MM.1S (cell line): ENCODE measurements at regions not wholly inside any gene's neighbourhood (a gene's known extent, or its start where the extent isn't known, plus 50 kb on each side); places are given as distances from the start of the nearest gene placed in this dataset.
"Not testable (repeated sequence)": the region's sequence is repeated elsewhere in the genome, so short reads cannot be mapped to it uniquely, and the experiment has no call there.

Experiments
- DNase-seq: peaks from one replicate; pipeline ENCODE4 v3.0.0-alpha.2; 2015
- H2AFZ ChIP-seq: fragments of 300-600 bp; sonication (generic); 2 replicates; pipeline ENCODE4 v1.6.0; 2016; ENCODE audit warnings: antibody characterized with exemption, low read length
- H3F3A ChIP-seq: fragments of 300-600 bp; sonication (generic); 2 replicates; pipeline ENCODE4 v1.6.1; 2016; ENCODE audit warnings: mild to moderate bottlenecking, antibody characterized with exemption, low read length, moderate library complexity, mixed read lengths; ENCODE audit not compliant: insufficient read depth
- H3K27ac ChIP-seq: fragments of 300-600 bp; sonication (generic); 2 replicates; pipeline ENCODE4 v1.5.1; 2016; ENCODE audit warnings: mild to moderate bottlenecking, low read length
- H3K27me3 ChIP-seq: fragments of 300-600 bp; sonication (generic); replicated peaks from 2 replicates; pipeline ENCODE4 v1.6.0; 2016; ENCODE audit warnings: low read length; ENCODE audit not compliant: insufficient read depth
- H3K36me3 ChIP-seq: fragments of 300-600 bp; sonication (generic); replicated peaks from 2 replicates; pipeline ENCODE4 v1.6.1; 2016; ENCODE audit warnings: mild to moderate bottlenecking, low read length, mixed read lengths; ENCODE audit not compliant: insufficient read depth
- H3K4me1 ChIP-seq: fragments of 300-600 bp; sonication (generic); 2 replicates; pipeline ENCODE4 v1.6.1; 2016; ENCODE audit warnings: low read length, mixed read lengths
- H3K4me2 ChIP-seq: fragments of 300-600 bp; sonication (generic); 2 replicates; pipeline ENCODE4 v1.6.0; 2016; ENCODE audit warnings: low read depth, low read length
- H3K4me3 ChIP-seq: fragments of 300-600 bp; sonication (generic); 2 replicates; pipeline ENCODE4 v1.5.1; 2016; ENCODE audit warnings: low read length, mixed read lengths
- H3K79me2 ChIP-seq: fragments of 300-600 bp; sonication (generic); 2 replicates; pipeline ENCODE4 v1.6.1; 2016; ENCODE audit warnings: mixed run types, low read length, mixed read lengths
- H3K9ac ChIP-seq: fragments of 300-600 bp; sonication (generic); 2 replicates; pipeline ENCODE4 v1.6.1; 2016; ENCODE audit warnings: low read length, mixed read lengths
- H3K9me2 ChIP-seq: fragments of 300-600 bp; sonication (generic); replicated peaks from 2 replicates; pipeline ENCODE4 v1.6.1; 2016; ENCODE audit warnings: mild to moderate bottlenecking, low read length, mixed read lengths; ENCODE audit not compliant: insufficient read depth
- H3K9me3 ChIP-seq: fragments of 300-600 bp; sonication (generic); replicated peaks from 2 replicates; pipeline ENCODE4 v1.6.1; 2016; ENCODE audit warnings: mild to moderate bottlenecking, low read length, mixed read lengths; ENCODE audit not compliant: insufficient read depth
- H4K20me1 ChIP-seq: fragments of 300-600 bp; sonication (generic); 2 replicates; pipeline ENCODE4 v1.6.1; 2016; ENCODE audit warnings: mild to moderate bottlenecking, low read length, moderate library complexity, mixed read lengths; ENCODE audit not compliant: insufficient read depth
- EZH2 ChIP-seq: fragments of 300-600 bp; sonication (generic); optimal IDR thresholded peaks from 2 replicates; pipeline ENCODE3; 2017; ENCODE audit warnings: low read depth, mild to moderate bottlenecking, antibody characterized with exemption, low read length, mixed read lengths
- EZH2phosphoT487 ChIP-seq: fragments of 300-600 bp; sonication (generic); IDR thresholded peaks from 2 replicates; pipeline ENCODE4 v1.6.1; 2018; ENCODE audit warnings: antibody characterized with exemption, low read length
- TF ChIP-seq, protein P1 (sequence below): fragments of 300-600 bp; sonication (generic); IDR thresholded peaks from 2 replicates; pipeline ENCODE4 v1.5.1; 2016; ENCODE audit warnings: antibody characterized with exemption, low read length, mixed read lengths

DNA sequence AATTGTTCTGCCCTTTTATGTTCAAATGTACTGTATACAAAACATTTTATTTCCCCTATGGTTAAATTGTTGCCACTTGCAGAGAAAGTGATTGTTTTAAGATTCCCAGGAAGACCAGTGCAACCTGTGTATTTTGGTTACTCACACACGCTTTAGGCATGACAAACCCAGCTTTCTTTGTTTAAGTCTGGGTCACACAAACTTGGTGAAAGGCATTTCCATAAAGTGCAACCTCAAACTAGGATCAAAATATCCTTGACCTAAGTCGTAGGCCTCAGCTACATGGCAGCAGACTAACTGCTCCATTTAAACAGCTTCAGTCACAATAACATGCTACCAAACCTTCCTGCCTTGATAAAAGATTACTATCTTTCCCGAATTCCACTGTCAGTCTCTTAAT is 639.0 kb upstream of the PRR20A start:
- Histone ChIP-seq H3K4me1 (no peaks in the 10 kb centered on the region), H3K4me2 (no peak overlapping the region), H3K27me3 (no peaks in the 10 kb centered on the region), H2AFZ (no peak overlapping the region), H3K4me3 (no peak overlapping the region), H3K9ac (no peak overlapping the region), H4K20me1 (no peaks in the 10 kb centered on the region), H3K36me3 (no peaks in the 10 kb centered on the region), H3K9me3 (no peaks in the 10 kb centered on the region), H3K27ac (no peak overlapping the region), H3K9me2 (no peaks in the 10 kb centered on the region), H3K79me2 (no peaks in the 10 kb centered on the region), H3F3A (no peaks in the 10 kb centered on the region)
- TF ChIP-seq, protein P1, sequence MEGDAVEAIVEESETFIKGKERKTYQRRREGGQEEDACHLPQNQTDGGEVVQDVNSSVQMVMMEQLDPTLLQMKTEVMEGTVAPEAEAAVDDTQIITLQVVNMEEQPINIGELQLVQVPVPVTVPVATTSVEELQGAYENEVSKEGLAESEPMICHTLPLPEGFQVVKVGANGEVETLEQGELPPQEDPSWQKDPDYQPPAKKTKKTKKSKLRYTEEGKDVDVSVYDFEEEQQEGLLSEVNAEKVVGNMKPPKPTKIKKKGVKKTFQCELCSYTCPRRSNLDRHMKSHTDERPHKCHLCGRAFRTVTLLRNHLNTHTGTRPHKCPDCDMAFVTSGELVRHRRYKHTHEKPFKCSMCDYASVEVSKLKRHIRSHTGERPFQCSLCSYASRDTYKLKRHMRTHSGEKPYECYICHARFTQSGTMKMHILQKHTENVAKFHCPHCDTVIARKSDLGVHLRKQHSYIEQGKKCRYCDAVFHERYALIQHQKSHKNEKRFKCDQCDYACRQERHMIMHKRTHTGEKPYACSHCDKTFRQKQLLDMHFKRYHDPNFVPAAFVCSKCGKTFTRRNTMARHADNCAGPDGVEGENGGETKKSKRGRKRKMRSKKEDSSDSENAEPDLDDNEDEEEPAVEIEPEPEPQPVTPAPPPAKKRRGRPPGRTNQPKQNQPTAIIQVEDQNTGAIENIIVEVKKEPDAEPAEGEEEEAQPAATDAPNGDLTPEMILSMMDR: no peak
- TF ChIP-seq EZH2 (no peak), EZH2phosphoT487 (no peak)
- no peak for DNase-seq

DNA sequence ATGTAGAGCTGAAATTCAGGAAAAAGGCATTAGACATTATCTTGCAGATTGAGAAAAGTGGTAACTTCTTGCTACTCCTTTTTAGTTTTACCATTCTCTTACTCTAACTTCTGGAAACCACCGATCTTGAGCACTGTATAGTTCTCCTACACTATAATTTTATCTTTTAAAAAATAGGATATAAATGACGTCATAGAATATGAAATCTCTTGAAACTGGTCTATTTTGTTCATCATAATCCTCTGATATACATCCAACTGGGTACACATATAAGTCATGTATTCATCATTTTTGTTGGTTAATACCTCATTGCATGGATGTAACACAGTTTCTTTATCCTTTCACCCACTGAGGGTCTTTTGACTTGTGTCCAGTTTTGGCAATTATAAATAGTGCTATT is 629.9 kb upstream of the PRR20A start:
- Histone ChIP-seq H3K4me2 (no peak overlapping the region), H3K9me3 (no peaks in the 10 kb centered on the region), H3K9me2 (no peaks in the 10 kb centered on the region), H3K79me2 (no peaks in the 10 kb centered on the region), H3K27ac (no peak overlapping the region), H3K9ac (no peak overlapping the region), H2AFZ (no peak overlapping the region), H3K4me1 (no peaks in the 10 kb centered on the region), H3K27me3 (no peaks in the 10 kb centered on the region), H3K4me3 (no peak overlapping the region), H3F3A (no peaks in the 10 kb centered on the region), H4K20me1 (no peaks in the 10 kb centered on the region), H3K36me3 (no peaks in the 10 kb centered on the region)
- TF ChIP-seq EZH2: no peak
- TF ChIP-seq, protein P1: no peak
- no peak for TF ChIP-seq EZH2phosphoT487
- no peak for DNase-seq

DNA sequence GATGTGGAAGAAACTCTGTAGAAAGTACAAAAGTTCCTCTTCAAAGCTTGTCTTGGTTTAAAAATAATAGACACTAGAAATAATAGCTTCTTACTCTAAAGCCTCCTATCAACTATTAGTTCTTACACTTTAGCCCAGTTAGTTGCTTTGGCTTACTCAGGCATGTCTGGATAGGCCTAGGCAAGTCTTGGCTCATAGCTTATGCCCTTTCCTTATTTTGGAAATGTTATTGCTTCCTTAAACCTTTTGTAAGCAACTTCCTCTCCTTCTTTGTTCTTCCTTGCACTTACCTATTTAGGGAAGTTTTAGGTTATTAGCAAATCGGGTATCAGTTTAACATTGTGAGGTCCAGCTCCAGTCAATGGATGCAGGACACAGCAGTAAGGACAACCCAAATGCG is 628.4 kb upstream of the PRR20A start:
- H3K4me1 ChIP-seq: not testable (repeated sequence)

DNA sequence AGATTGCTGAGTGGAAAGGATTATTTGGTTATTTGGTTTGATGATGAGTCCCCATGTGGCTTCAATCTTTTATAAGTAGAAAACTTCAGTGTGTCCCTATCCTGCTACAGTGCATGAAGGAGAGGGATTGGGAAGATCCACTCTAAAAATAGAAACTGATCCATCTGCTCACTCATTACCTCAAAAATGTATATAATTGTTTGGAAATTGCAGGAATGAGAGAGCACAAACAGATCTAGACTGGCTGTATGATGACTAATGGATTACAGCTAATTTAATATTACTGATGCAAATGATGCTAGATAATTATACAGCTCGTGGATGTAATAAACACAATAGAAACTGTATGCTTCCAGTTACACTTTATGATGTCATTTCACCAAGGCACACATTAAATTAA is 625.3 kb upstream of the PRR20A start:
- H3F3A ChIP-seq: no peaks in the 10 kb centered on the region
- H3K4me2 ChIP-seq: no peak overlapping the region
- no peaks in the 10 kb centered on the region for H3K9me2 ChIP-seq
- DNase-seq: no peak
- no peak overlapping the region for H3K4me3 ChIP-seq
- H2AFZ ChIP-seq: no peak overlapping the region
- no peaks in the 10 kb centered on the region for H3K4me1 ChIP-seq
- H3K27ac ChIP-seq: no peak overlapping the region
- TF ChIP-seq, protein P1: no peak
- no peak for TF ChIP-seq EZH2
- TF ChIP-seq EZH2phosphoT487: no peak
- no peak overlapping the region for H3K9ac ChIP-seq
- no peaks in the 10 kb centered on the region for H3K27me3 ChIP-seq
- H3K79me2 ChIP-seq: no peaks in the 10 kb centered on the region
- no peaks in the 10 kb centered on the region for H4K20me1 ChIP-seq
- no peaks in the 10 kb centered on the region for H3K36me3 ChIP-seq
- H3K9me3 ChIP-seq: no peaks in the 10 kb centered on the region

More for the DNA sequence above, 628.4 kb upstream of the PRR20A start:
- not testable (repeated sequence) for H2AFZ ChIP-seq, H3K4me3 ChIP-seq, H3K9me3 ChIP-seq, H3F3A ChIP-seq, H3K79me2 ChIP-seq, H3K4me2 ChIP-seq, H3K27ac ChIP-seq, DNase-seq, H3K27me3 ChIP-seq, H4K20me1 ChIP-seq, H3K36me3 ChIP-seq, H3K9me2 ChIP-seq, H3K9ac ChIP-seq
